CD4-positive, CD25-positive, alpha-beta regulatory T cell (primary cell): ENCODE measurements at regions not wholly inside any gene's neighbourhood (a gene's known extent, or its start where the extent isn't known, plus 50 kb on each side); places are given as distances from the start of the nearest gene placed in this dataset.

Experiments used
- ATAC-seq, 2 donors: fragments of 150-1000 bp; cut with Tn5 transposase; one replicate each; pipeline ENCODE4 v1.10.0; 2021; ENCODE audit warnings: low read depth in 2 of 2, moderate number of reproducible peaks in 2 of 2, moderate library complexity in 1 of 2
- DNase-seq, 3 donors: peaks; one replicate each; pipeline versions ENCODE4 v3.0.0 to v3.0.0-alpha.2; 2012 to 2022; ENCODE audit warnings: mixed read lengths in 1 of 3
- H3K27ac ChIP-seq: one replicate; pipeline ENCODE4 v1.7.0; 2013; ENCODE audit warnings: mild to moderate bottlenecking, low read length; ENCODE audit not compliant: insufficient read depth, poor library complexity, severe bottlenecking
- H3K27me3 ChIP-seq: one replicate; pipeline ENCODE4 v1.7.0; 2013; ENCODE audit warnings: low read length; ENCODE audit not compliant: control insufficient read depth, insufficient read depth
- H3K36me3 ChIP-seq: one replicate; pipeline ENCODE4 v1.7.0; 2013; ENCODE audit warnings: mild to moderate bottlenecking, low read length, moderate library complexity; ENCODE audit not compliant: control insufficient read depth, insufficient read depth
- H3K4me1 ChIP-seq: 2 replicates; pipeline ENCODE4 v1.7.0; 2013; ENCODE audit warnings: mild to moderate bottlenecking, low read length; ENCODE audit not compliant: insufficient read depth, control insufficient read depth, poor library complexity, severe bottlenecking
- H3K4me3 ChIP-seq: one replicate; pipeline ENCODE4 v1.7.0; 2013; ENCODE audit warnings: low read depth, mild to moderate bottlenecking, low read length, moderate library complexity
- H3K9me3 ChIP-seq, 2 experiments: 1 replicate in 1 of 2; 2 replicates in 1 of 2; pipeline ENCODE4 v1.7.0; 2013; ENCODE audit warnings: low read length in 2 of 2, mild to moderate bottlenecking in 1 of 2, moderate library complexity in 1 of 2; ENCODE audit not compliant: control insufficient read depth in 2 of 2
- H3K27ac Mint-ChIP-seq, 3 donors: one replicate each; pipeline ENCODE4 v1.8.0; 2020 to 2022; ENCODE audit warnings: mild to moderate bottlenecking in 3 of 3, mixed read lengths in 3 of 3, moderate library complexity in 2 of 3
- H3K27me3 Mint-ChIP-seq: one replicate; pipeline ENCODE4 v1.8.0; 2022; ENCODE audit warnings: mild to moderate bottlenecking, mixed read lengths
- H3K36me3 Mint-ChIP-seq: one replicate; pipeline ENCODE4 v1.8.0; 2020; ENCODE audit warnings: mixed read lengths
- H3K4me1 Mint-ChIP-seq, 4 donors: one replicate each; pipeline ENCODE4 v1.8.0; 2020 to 2022; ENCODE audit warnings: mixed read lengths in 4 of 4, mild to moderate bottlenecking in 1 of 4
- H3K4me3 Mint-ChIP-seq, 4 donors: one replicate each; pipeline ENCODE4 v1.8.0; 2020 to 2022; ENCODE audit warnings: mild to moderate bottlenecking in 4 of 4, mixed read lengths in 4 of 4, moderate library complexity in 3 of 4
- H3K9me3 Mint-ChIP-seq, 7 donors: one replicate each; pipeline ENCODE4 v1.8.0; 2020 to 2022; ENCODE audit warnings: mixed read lengths in 7 of 7, mild to moderate bottlenecking in 3 of 7, moderate library complexity in 2 of 7

- no peaks in the 10 kb centered on the region for H3K27me3 ChIP-seq
- no peak overlapping the region for H3K27ac Mint-ChIP-seq
- H3K4me1 Mint-ChIP-seq, result peaks cover 0 to 4% (median 0%) of the 10 kb centered on the region in 4 donors
- no peaks in the 10 kb centered on the region for H3K9me3 ChIP-seq
- no peak overlapping the region for H3K4me3 Mint-ChIP-seq
- H3K9me3 Mint-ChIP-seq, result no peaks in the 10 kb centered on the region
- ATAC-seq (no peak), DNase-seq (no peak)
- no peak overlapping the region for H3K27ac ChIP-seq
- no peak overlapping the region for H3K4me3 ChIP-seq
- H3K27me3 Mint-ChIP-seq, result no peaks in the 10 kb centered on the region
- H3K36me3 ChIP-seq, result no peaks in the 10 kb centered on the region
- H3K4me1 ChIP-seq, result no peaks in the 10 kb centered on the region
- H3K36me3 Mint-ChIP-seq, result no peaks in the 10 kb centered on the region
Measured at GRCh38 chr3:20321391-20322047, 135.5 kb upstream of the SGO1 start.

- no peak overlapping the region for H3K4me3 Mint-ChIP-seq
- Histone ChIP-seq H3K27ac (no peak overlapping the region), H3K27me3 (no peaks in the 10 kb centered on the region), H3K36me3 (no peaks in the 10 kb centered on the region), H3K9me3 (no peaks in the 10 kb centered on the region), H3K4me3 (no peak overlapping the region), H3K4me1 (no peaks in the 10 kb centered on the region)
- H3K4me1 Mint-ChIP-seq, result no peaks in the 10 kb centered on the region
- DNase-seq (no peak), ATAC-seq (no peak)
- H3K27me3 Mint-ChIP-seq, result no peaks in the 10 kb centered on the region
- H3K9me3 Mint-ChIP-seq, result no peaks in the 10 kb centered on the region
- no peak overlapping the region for H3K27ac Mint-ChIP-seq
- no peaks in the 10 kb centered on the region for H3K36me3 Mint-ChIP-seq
Measured at GRCh38 chr3:20320489-20320888, 134.5 kb upstream of the SGO1 start.

- H3K4me1 ChIP-seq, result no peaks in the 10 kb centered on the region
- H3K36me3 ChIP-seq, result no peaks in the 10 kb centered on the region
- no peak overlapping the region for H3K4me3 ChIP-seq
- H3K27ac Mint-ChIP-seq, result no peak overlapping the region
- no peaks in the 10 kb centered on the region for H3K27me3 Mint-ChIP-seq
- no peaks in the 10 kb centered on the region for H3K4me1 Mint-ChIP-seq
- ATAC-seq (no peak), DNase-seq (no peak)
- H3K27ac ChIP-seq, result no peak overlapping the region
- no peaks in the 10 kb centered on the region for H3K36me3 Mint-ChIP-seq
- no peaks in the 10 kb centered on the region for H3K9me3 ChIP-seq
- H3K27me3 ChIP-seq, result no peaks in the 10 kb centered on the region
- no peaks in the 10 kb centered on the region for H3K9me3 Mint-ChIP-seq
- no peak overlapping the region for H3K4me3 Mint-ChIP-seq
Measured at GRCh38 chr3:20319551-20319950, 133.5 kb upstream of the SGO1 start.

- ATAC-seq (no peak), DNase-seq (no peak)
- H3K4me3 Mint-ChIP-seq, result no peak overlapping the region
- H3K27ac ChIP-seq, result no peak overlapping the region
- peaks cover 2% of the 10 kb centered on the region for H3K36me3 Mint-ChIP-seq
- H3K4me3 ChIP-seq, result no peak overlapping the region
- no peaks in the 10 kb centered on the region for H3K27me3 Mint-ChIP-seq
- no peaks in the 10 kb centered on the region for H3K27me3 ChIP-seq
- no peaks in the 10 kb centered on the region for H3K36me3 ChIP-seq
- H3K9me3 Mint-ChIP-seq, result no peaks in the 10 kb centered on the region
- H3K9me3 ChIP-seq, result no peaks in the 10 kb centered on the region
- no peak overlapping the region for H3K27ac Mint-ChIP-seq
- no peaks in the 10 kb centered on the region for H3K4me1 Mint-ChIP-seq
- H3K4me1 ChIP-seq, result no peaks in the 10 kb centered on the region
Measured at GRCh38 chr3:20317616-20318015, 131.6 kb upstream of the SGO1 start.

- no peaks in the 10 kb centered on the region for H3K36me3 ChIP-seq
- H3K27ac ChIP-seq, result no peak overlapping the region
- ATAC-seq (no peak), DNase-seq (no peak)
- Mint-ChIP-seq H3K4me3 (no peak overlapping the region), H3K27me3 (no peaks in the 10 kb centered on the region), H3K9me3 (no peaks in the 10 kb centered on the region), H3K27ac (no peak overlapping the region), H3K36me3 (peaks cover 2% of the 10 kb centered on the region), H3K4me1 (no peaks in the 10 kb centered on the region)
- H3K9me3 ChIP-seq, result no peaks in the 10 kb centered on the region
- no peak overlapping the region for H3K4me3 ChIP-seq
- H3K4me1 ChIP-seq, result no peaks in the 10 kb centered on the region
- no peaks in the 10 kb centered on the region for H3K27me3 ChIP-seq
Measured at GRCh38 chr3:20316238-20316637, 130.2 kb upstream of the SGO1 start.

GRCh38 chr3:20310629-20311028, 124.6 kb upstream of the SGO1 start:
- no peaks in the 10 kb centered on the region for H3K27me3 ChIP-seq
- no peaks in the 10 kb centered on the region for H3K9me3 Mint-ChIP-seq
- H3K27me3 Mint-ChIP-seq, result no peaks in the 10 kb centered on the region
- ATAC-seq, result no peak
- no peaks in the 10 kb centered on the region for H3K4me1 Mint-ChIP-seq
- H3K27ac ChIP-seq, result no peak overlapping the region
- DNase-seq, result no peak
- no peaks in the 10 kb centered on the region for H3K9me3 ChIP-seq
- H3K36me3 Mint-ChIP-seq, result peaks cover 2% of the 10 kb centered on the region
- no peak overlapping the region for H3K27ac Mint-ChIP-seq
- H3K4me1 ChIP-seq, result no peaks in the 10 kb centered on the region
- no peak overlapping the region for H3K4me3 Mint-ChIP-seq
- H3K36me3 ChIP-seq, result no peaks in the 10 kb centered on the region
- H3K4me3 ChIP-seq, result no peak overlapping the region

GRCh38 chr3:20307383-20307782, 121.4 kb upstream of the SGO1 start:
- Mint-ChIP-seq H3K4me1 (no peaks in the 10 kb centered on the region), H3K9me3 (no peaks in the 10 kb centered on the region), H3K4me3 (no peak overlapping the region), H3K27me3 (no peaks in the 10 kb centered on the region), H3K27ac (no peak overlapping the region), H3K36me3 (no peaks in the 10 kb centered on the region)
- Histone ChIP-seq H3K4me3 (no peak overlapping the region), H3K27me3 (no peaks in the 10 kb centered on the region), H3K36me3 (no peaks in the 10 kb centered on the region), H3K4me1 (no peaks in the 10 kb centered on the region), H3K27ac (no peak overlapping the region), H3K9me3 (no peaks in the 10 kb centered on the region)
- ATAC-seq (no peak), DNase-seq (no peak)

- Histone ChIP-seq H3K27me3 (no peaks in the 10 kb centered on the region), H3K27ac (no peak overlapping the region), H3K4me3 (no peak overlapping the region), H3K9me3 (no peaks in the 10 kb centered on the region), H3K4me1 (no peaks in the 10 kb centered on the region), H3K36me3 (no peaks in the 10 kb centered on the region)
- ATAC-seq, result no peak
- no peaks in the 10 kb centered on the region for H3K36me3 Mint-ChIP-seq
- no peak overlapping the region for H3K27ac Mint-ChIP-seq
- H3K4me3 Mint-ChIP-seq, result no peak overlapping the region
- DNase-seq, result no peak
- no peaks in the 10 kb centered on the region for H3K9me3 Mint-ChIP-seq
- no peaks in the 10 kb centered on the region for H3K27me3 Mint-ChIP-seq
- H3K4me1 Mint-ChIP-seq, result no peaks in the 10 kb centered on the region
Measured at GRCh38 chr3:20305647-20306046, 119.6 kb upstream of the SGO1 start.
